ENCODE measurements at regions not wholly inside any gene's neighbourhood (a gene's known extent, or its start where the extent isn't known, plus 50 kb on each side); places are given as distances from the start of the nearest gene placed in this dataset.
A peak's percentile ranks its signal among the peaks of the same experiment; 100 is the strongest.
"Not testable (repeated sequence)": the region's sequence is repeated elsewhere in the genome, so short reads cannot be mapped to it uniquely, and the experiment has no call there.

- DNase-seq, result no peak
These were observed 89.3 kb downstream of the MRPL14 start for GRCh38 chr6:44037847-44038542.

- DNase-seq, result not testable (repeated sequence)
These were observed 90.0 kb downstream of the MRPL14 start for GRCh38 chr6:44037276-44037675.

GRCh38 chr6:44036699-44037101 lies 90.6 kb downstream of the MRPL14 start:
- DNase-seq, result no peak

GRCh38 chr6:44036196-44036595 lies 91.1 kb downstream of the MRPL14 start:
- no peak for DNase-seq

- DNase-seq, result no peak
These were observed 91.6 kb downstream of the MRPL14 start for GRCh38 chr6:44035621-44036020.

- DNase-seq, result no peak
These were observed 92.3 kb downstream of the MRPL14 start for GRCh38 chr6:44034931-44035345.

GRCh38 chr6:44034391-44034861 lies 92.8 kb downstream of the MRPL14 start:
- peak in 1 of 56 donors; percentile 12 for DNase-seq

GRCh38 chr6:44030812-44031454 lies 96.3 kb downstream of the MRPL14 start:
- DNase-seq, result no peak

GRCh38 chr6:44029444-44030185 lies 97.6 kb downstream of the MRPL14 start:
- no peak for DNase-seq

GRCh38 chr6:44028789-44029310 lies 98.4 kb downstream of the MRPL14 start:
- DNase-seq, result no peak

- no peak for DNase-seq
These were observed 102.0 kb downstream of the MRPL14 start for GRCh38 chr6:44025226-44025625.

GRCh38 chr6:44024574-44025219 lies 102.6 kb downstream of the MRPL14 start:
- DNase-seq, result no peak

- DNase-seq, result no peak
These were observed 103.4 kb downstream of the MRPL14 start for GRCh38 chr6:44023586-44024454.

- DNase-seq, result no peak
These were observed 104.4 kb downstream of the MRPL14 start for GRCh38 chr6:44022671-44023352.

GRCh38 chr6:44022296-44022661 lies 105.0 kb downstream of the MRPL14 start:
- DNase-seq, result no peak

- DNase-seq, result no peak
These were observed 105.5 kb downstream of the MRPL14 start for GRCh38 chr6:44021589-44022295.

GRCh38 chr6:44020664-44021425 lies 106.4 kb downstream of the MRPL14 start:
- DNase-seq, result no peak

- no peak for DNase-seq
These were observed 107.1 kb downstream of the MRPL14 start for GRCh38 chr6:44020148-44020547.
